ENCODE measurements at regions not wholly inside any gene's neighbourhood (a gene's known extent, or its start where the extent isn't known, plus 50 kb on each side); places are given as distances from the start of the nearest gene placed in this dataset.
"Not testable (repeated sequence)": the region's sequence is repeated elsewhere in the genome, so short reads cannot be mapped to it uniquely, and the experiment has no call there.

DNA sequence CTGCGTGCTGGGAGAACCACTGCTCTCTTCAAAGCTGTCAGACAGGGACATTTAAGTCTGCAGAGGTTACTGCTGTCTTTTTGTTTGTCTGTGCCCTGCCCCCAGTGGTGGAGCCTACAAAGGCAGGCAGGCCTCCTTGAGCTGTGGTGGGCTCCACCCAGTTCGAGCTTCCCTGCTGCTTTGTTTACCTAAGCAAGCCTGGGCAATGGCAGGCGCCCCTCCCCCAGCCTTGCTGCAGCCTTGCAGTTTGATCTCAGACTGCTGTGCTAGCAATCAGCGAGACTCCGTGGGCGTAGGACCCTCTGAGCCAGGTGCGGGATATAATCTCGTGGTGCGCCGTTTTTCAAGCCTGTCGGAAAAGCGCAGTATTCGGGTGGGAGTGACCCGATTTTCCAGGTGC, 837.0 kb downstream of the EPHA3 start:
- DNase-seq: not testable (repeated sequence)

DNA sequence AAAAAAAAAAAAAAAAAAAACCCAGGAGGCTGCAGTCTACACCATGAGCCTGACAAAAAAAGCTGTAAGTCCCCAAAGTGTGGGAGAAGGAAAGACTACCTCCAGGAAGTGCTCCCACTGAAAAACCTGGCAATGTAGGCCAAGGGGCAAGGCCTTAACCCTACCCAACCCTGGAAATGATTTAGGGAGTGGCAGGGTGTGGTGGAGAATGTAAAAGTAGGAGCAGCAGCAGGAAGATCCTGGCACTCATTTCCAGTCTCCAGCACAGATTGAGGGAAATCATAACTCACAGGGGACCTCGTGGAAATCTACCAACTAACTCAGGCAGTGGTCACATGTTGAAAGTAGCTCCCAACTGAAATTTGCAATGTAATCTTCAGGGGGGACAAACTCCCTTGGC, 839.5 kb downstream of the EPHA3 start:
- no peak for DNase-seq

DNA sequence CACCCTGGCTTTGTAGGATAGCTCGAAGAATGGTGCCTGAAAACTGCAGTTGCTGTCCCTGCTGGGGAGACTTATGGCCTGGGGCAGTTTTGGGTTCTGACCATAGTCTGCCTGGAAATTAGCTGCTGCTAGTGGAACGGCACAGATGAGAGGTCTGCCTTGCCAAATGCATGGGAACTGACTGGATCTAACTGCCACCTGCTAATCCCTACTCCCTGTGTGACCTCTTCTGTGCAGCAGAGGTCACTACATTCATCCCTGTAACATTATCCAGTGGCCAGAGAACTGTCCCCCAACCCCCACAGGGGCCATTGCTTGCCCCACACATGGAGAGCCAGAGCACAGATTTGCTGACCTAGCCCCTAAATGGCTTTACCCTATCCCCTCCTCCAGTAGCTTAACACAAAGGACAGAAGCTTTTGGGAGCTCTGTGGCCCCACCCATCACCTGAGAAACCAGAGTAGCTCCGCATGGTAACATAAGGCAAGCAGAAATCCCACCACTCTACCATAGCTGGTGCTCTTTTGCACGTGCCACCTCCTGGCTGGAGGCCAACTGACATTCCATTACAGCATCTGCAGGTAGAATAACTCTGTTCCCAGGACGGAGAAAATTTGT, 840.0 kb downstream of the EPHA3 start:
- no peak for DNase-seq

DNA sequence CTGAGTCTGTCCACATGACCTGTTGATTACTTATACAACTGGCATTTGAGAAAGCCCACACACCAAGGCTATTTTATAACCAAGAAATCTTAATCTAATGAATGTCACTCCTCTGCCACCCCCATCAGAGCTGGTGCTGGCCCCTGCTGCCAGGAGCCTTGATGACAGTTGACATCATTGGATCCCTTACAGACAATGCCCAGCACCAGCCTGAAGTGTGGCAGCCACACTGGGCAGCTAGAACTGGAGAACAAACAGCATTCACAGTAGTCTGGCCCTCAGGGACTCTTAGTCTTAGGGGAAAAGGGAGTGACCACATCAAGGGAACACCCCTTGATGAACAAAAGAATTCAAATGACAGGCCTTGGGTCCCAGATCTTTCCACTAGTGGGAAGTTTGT, 840.6 kb downstream of the EPHA3 start:
- DNase-seq: no peak

DNA sequence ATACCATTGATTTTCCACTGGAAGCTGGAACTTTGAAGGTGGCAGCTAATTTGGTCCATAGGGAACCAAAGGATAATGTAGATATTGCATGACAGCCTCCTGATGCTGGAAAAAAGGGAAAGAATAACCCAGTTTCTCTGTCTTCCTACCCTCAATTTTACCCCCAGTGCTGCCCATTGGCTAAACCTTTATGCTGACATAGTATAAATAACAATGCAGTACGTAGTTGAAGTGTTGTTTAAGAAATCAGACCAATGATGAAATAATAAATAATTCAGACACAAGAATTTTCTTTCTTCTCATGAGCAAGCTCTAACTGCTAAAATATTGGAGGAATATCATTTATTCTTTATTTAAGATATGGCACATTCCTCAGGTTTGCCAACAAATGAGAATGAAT, 843.4 kb downstream of the EPHA3 start:
- no peak for DNase-seq

DNA sequence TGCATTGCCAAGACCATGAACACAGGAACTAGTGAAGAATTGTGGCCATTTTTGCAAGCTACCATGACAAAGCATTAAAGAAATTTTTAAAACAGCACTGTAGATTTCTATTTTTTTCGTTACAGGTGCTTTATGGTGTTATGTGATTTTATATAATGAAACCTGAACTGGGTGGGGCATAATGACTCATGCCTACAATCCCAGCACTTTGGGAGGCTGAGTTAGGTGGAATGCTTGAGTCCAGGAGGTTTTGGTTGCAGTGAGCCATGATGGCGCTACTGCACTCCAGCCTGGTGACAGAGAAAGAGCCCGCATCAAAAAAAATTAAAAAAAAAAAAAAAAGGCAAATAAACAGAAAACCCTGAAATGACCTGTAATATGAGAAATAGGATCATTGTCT, 846.7 kb downstream of the EPHA3 start:
- no peak for DNase-seq

DNA sequence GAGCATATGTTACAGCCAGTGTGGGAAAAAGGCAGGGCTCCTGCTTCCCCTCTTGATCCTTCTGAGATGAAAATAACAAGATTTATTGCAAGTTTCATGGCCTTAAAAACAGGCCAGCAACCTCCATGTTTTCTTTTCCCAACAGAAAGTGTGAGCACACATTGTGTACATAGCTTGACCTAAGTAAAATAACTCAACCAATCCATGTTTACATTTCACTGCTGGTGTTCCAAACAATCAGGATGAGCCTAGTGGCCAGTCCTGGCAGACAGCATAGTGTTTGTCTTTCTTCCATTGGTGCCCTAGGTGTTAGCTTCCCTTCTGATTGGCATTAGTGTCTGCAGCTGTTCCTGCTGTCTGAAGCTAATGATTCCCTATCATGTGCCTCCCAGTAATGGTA, 847.7 kb downstream of the EPHA3 start:
- peak; percentile 13 for DNase-seq

DNA sequence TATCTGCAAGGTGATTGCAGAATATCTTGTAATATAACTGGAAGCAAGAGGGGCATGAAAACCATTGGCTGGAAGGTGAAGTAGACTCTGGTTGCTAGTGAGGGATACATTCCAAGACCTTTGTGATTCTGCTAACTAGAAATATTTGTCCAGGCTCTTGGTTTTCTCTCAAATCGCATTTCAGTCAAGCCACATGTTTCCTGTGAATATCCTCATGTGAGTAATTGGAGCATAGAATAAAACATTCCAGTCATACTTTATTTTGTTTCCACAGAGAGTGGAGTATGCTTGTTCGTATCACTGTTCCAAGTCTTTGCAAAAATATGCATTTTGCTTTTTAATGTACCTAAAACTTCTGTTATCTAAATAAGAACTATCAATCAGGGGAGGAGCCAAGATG, 850.0 kb downstream of the EPHA3 start:
- no peak for DNase-seq

DNA sequence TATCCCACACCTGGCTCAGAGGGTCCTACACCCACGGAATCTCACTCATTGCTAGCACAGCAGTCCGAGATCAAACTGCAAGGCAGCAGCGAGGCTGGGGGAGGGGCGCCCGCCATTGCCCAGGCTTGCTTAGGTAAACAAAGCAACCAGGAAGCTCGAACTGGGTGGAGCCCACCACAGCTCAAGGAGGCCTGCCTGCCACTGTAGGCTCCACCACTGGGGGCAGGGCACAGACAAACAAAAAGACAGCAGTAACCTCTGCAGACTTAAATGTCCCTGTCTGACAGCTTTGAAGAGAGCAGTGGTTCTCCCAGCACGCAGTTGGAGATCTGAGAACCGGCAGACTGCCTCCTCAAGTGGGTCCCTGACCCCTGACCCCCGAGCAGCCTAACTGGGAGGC, 850.7 kb downstream of the EPHA3 start:
- DNase-seq: not testable (repeated sequence)

DNA sequence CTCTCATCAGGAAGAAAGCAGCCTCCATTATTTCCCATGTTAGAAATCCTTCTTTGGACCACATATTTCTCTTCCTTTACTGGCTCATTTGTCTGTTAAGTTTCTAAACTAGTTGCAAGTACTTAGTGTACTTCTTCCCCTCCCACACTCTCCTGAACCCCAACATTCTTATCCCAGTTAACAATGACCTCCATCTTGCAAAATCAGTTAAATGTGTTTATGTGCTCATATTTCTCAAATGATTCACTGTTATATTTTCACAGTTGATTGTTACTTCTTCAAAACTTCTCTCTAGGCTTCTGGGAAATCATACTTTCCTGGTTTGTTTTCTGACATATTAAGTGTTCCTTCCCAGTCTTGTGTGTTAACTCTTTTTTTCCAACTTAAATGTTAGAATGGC, 856.9 kb downstream of the EPHA3 start:
- DNase-seq: no peak

DNA sequence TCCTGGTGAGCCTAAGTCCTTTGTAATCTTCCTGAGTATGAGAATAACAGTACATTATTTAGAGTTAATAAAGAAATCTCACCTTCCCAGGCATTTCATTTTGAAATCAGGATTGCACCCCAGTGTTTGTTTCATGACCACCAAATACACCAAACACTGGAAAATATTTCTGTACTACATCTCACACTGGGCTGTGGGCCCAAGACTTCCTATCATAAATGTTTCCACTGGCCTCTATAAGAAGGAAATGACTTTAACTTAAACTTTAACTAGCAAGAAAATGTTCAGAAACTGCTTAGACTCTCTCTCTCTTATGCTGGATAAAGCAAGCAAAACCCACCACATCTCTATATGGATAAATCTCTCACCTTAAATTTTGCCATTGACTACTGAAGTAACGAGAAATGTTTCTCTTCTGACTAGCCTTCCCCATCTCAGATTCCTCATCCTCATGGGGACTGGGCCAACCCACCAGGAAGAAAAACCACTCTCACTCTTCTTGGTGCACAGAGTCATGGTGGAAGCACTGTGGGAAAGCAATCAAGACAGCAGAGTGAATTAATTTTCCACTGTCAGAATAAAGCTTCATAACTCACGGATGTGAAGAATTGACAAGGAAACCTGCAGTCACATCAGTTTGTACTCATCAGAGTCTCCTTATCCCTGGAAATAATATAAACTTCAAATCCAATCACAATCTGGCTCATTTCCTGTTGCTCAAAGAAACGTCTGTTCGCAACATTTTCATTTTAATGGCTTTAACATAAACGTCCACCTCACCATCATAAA, 859.6 kb downstream of the EPHA3 start:
- no peak for DNase-seq

DNA sequence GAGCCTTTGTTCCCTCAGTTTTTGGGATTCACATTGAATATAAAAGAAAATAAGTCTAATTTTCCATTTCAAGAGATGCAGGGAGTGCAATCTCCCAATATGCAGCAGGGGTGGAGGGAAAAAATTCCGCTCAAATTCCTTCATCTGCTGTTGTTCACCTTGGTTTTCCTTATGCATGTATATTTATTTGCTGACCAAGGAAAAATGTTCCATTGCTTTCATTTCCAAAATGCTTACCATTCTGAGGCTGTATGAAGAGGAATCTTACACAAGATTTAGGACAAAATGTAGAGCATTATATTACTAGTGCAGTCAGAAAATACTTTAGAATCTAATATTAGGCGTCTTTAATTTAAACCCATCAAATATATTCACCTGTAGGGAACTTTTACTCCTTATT, 863.9 kb downstream of the EPHA3 start:
- DNase-seq: no peak

DNA sequence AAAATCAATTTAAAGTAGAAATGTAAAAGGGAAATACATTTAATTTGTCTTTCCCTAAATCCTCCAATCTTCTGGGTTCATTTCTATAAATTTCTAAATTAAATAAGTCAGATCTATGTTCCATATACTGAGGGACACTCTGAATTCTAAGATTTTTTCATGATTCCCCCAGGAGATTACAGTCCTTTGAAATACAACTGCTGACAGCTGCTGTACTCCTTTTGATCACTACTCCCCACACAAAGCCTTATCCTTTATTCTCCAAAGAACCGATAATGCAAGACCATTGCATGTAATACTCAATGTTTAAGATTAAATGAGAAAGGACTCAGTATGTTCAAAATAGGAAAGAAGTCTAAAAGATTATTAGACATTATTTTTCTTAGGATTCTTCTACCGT, 865.7 kb downstream of the EPHA3 start:
- DNase-seq: no peak

DNA sequence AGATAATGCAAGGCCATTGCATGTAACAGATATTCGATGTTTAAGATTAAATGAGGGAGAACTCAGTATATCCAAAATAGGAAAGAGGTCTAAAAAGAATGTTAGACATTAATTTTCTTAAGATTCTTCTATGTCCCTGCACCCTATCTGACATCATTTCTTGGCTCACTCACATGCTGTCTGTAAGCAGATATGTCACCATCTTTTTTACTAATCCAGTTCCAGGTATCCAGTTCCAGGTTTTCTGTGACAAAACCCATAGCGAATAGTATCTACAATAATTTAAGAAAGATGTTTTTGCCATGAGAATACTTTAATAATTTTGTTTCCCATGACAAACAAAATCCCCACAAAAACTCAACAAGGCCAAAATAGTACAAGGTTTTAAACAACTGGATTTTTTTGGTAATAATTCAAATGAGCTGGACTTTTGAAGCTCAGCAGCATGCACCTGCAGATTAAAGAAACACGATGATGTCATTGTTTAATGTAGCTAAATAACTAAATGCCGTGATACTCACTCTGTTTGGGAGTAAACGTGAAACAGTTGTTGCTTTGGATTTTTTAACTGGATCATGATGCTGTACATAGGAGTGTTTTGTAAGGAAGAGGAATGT, 867.6 kb downstream of the EPHA3 start:
- no peak for DNase-seq

DNA sequence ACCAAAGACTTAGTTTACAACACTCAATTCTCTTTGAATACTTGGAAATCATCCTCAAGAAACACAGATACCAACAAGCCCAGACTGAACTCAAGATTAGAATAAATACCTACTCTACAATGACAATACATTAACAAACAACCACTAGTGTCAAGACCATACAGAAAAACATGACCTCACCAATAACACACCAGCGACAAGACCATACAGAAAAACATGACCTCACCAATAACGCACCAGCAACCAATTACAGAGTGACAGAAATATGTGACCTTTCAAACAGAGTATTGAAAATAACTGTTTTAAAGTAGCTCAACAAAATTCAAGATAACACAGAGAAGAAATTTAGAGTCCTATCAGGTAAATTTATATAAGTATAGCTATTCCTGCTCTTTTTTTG, 876.0 kb downstream of the EPHA3 start:
- no peak for DNase-seq

DNA sequence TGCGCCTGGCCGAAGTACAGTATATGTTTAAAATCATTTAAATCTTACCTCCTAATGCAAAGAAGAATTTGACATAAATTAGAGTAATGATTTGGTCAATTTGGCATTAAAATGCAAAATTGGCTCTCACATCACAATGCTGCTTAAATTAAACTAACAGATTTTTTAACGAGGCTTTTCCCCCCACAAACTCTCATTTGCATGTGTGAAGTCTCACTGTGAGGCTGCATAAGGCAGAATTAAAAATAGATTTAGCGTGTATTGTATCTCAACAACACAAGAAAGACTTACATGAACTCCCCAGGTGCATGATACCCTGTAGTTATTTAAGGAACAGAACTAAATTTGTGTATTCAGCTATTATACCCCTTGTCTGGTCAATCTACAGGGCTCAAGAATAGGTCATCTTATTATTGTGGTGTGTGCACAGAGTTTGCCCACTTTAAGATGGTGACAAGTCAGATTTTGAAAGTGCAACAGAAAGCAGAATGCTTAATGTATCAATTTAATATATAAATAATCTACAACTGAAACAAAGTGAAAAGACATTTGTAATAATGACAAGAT, 897.9 kb downstream of the EPHA3 start:
- no peak for DNase-seq

DNA sequence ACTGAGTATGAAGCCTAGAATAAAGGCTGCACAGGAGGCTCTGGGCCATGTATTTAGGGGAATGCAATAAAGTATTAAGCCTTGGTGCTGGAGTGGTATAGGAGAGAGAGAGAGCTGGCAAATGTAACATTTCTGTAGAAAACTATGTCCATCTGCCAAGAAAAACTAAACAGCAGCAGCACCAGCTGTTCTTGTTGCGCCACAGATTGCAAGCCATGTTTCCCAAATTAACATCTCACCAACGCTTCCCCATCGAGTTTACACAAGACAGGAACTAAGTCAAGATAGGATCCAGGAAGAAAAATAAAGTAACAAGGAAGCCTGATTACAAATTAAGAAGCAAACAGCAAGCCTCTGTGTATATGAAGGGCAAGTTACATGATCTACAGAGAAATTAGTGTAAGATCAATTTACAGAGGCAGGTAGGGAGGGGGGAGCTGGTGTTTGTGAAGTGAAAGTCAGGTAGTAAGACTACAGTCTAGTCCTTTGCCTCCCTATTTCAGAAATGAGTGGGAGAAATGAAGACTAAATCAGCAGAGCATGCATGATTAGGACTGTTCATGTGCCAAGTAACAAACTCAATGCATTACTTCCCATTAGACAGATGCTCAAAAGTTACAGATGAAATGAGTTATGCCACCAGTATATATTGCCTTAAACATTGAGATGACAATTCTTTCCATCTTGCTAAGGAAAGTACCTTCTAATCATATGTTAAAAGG, 900.5 kb downstream of the EPHA3 start:
- DNase-seq: no peak

DNA sequence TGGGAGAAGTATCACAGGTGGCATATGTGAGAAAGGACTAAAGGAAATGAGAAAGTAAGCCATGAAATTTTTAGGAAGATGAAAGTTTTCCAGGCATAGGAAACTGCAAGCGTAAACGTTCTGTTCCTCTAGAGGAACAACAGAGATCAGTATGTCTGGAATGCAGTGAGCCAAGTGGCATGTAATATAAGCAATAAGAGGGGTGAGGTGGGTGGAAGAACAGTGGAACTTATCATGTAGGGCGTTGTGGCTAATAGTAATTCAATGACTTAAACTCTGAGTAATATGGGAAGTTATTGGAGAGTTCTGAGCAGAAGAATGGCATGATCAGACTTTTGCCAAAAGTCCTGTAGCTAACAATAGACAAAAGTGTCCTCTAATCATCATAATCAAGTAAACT, 902.9 kb downstream of the EPHA3 start:
- DNase-seq: no peak

DNA sequence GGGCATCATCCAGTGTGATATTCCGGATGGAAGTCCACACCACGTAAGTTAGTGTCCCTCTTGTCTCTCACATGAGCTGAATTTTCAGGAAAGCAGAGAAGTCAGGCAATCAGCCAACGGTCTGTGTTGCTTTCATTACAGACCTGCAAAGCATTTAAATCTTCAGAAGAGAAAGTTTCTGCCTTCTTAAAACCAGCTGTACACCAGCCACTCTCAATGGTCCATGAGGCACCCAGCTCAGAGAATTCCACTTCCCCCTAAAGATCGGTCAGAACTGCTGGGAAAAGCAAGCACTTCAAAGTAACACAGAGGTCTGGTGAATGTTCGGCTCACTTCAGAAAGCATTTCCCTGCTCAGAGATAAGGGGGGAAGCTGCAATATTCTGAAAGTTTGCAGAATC, 903.7 kb downstream of the EPHA3 start:
- DNase-seq: no peak

DNA sequence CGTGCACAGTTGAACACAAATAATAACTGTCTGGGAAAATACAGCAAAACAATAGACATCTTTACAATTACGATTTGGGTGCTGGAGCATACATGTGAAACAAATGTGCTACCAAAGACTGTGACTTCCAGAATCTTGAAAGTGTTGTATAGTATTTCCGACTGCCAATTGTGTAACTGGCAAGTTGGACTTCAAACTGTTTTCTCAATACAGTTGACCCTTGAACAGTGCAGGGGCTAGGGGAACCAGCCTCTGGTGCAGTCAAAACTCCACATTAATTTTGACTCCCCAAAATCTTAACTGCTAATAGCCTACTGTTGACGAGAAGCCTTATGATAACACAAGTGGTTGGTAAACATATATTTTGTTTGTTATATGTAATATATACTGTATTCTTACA, 904.2 kb downstream of the EPHA3 start:
- DNase-seq: no peak

DNA sequence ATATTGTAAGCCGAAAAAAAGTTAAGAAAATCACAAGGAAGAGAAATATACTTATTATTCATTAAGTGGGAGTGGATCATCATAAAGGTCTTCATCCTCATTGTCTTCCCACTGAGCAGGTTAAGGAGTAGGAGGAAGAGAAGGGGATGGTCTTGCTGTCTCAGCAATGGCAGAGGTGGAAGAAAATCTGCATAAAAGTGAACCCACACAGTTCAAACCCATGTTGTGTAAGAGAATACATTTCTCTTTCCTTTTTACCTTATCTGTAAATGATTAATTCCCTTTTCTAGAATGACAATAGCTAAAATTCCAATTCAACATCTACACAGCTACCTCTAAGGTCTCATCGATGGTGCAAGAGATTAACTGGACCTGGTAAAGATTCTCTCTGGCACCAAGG, 904.6 kb downstream of the EPHA3 start:
- no peak for DNase-seq

DNA sequence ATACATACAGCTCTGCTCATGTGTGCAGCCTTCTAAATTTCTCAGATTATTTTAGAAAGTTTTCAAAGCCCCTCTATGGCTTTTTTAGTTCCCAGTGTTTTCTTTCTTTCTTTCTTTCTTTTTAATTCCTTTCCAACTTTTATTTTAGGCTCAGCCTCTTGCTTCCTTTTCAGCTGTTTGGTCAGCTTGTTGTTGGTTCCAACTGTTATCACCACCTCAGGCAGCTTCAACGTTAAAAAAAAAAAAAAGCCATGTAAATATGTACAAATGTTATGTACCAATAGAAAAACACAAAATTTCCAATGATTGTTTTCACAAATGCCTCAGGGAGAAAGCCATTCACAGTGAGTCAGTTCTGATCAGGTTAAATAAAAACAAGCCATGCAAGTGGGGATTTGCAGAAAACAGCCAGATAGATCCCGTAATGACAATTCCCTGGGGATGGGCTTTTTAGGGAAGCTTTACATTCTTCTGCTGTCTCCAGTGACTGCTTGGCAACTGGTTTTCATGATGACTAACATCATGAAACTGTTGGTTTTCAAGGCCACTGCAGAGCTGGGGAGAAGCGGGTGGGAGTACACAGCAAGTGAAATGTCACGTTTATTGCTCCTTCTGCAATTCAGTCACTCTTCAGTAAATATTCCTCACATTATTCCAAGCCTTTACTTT, 908.4 kb downstream of the EPHA3 start:
- no peak for DNase-seq
